Osteocyte (in vitro differentiated cells): ENCODE measurements at regions not wholly inside any gene's neighbourhood (a gene's known extent, or its start where the extent isn't known, plus 50 kb on each side); places are given as distances from the start of the nearest gene placed in this dataset.

Source experiments
- DNase-seq: peaks from one replicate; pipeline ENCODE4 v3.0.0; 2021; ENCODE audit warnings: mixed read lengths; ENCODE audit not compliant: unreplicated experiment; ENCODE audit errors: extremely low spot score
- H3K27ac Mint-ChIP-seq: one replicate; pipeline ENCODE4 v1.8.0; 2021; ENCODE audit warnings: mild to moderate bottlenecking, mixed read lengths; ENCODE audit not compliant: unreplicated experiment
- H3K27me3 Mint-ChIP-seq: one replicate; pipeline ENCODE4 v1.8.0; 2021; ENCODE audit warnings: mixed read lengths; ENCODE audit not compliant: unreplicated experiment
- H3K36me3 Mint-ChIP-seq: one replicate; pipeline ENCODE4 v1.8.0; 2021; ENCODE audit warnings: mixed read lengths; ENCODE audit not compliant: unreplicated experiment
- H3K4me1 Mint-ChIP-seq: one replicate; pipeline ENCODE4 v1.8.0; 2021; ENCODE audit warnings: mixed read lengths; ENCODE audit not compliant: unreplicated experiment
- H3K4me3 Mint-ChIP-seq: one replicate; pipeline ENCODE4 v1.8.0; 2021; ENCODE audit warnings: mild to moderate bottlenecking, moderate library complexity, mixed read lengths; ENCODE audit not compliant: unreplicated experiment
- H3K9me3 Mint-ChIP-seq: one replicate; pipeline ENCODE4 v1.8.0; 2021; ENCODE audit warnings: mixed read lengths; ENCODE audit not compliant: unreplicated experiment
- TF ChIP-seq, protein P1 (sequence below): fragments of 200-600 bp; sonication (generic); IDR thresholded peaks from 2 replicates; pipeline ENCODE4 v1.5.0; 2021; ENCODE audit warnings: antibody characterized with exemption, mild to moderate bottlenecking, moderate library complexity

GRCh38 chr2:120828829-120829632 is 93.4 kb downstream of the GLI2 start:
- H3K36me3 Mint-ChIP-seq, result peaks cover 10% of the 10 kb centered on the region
- TF ChIP-seq, protein P1, sequence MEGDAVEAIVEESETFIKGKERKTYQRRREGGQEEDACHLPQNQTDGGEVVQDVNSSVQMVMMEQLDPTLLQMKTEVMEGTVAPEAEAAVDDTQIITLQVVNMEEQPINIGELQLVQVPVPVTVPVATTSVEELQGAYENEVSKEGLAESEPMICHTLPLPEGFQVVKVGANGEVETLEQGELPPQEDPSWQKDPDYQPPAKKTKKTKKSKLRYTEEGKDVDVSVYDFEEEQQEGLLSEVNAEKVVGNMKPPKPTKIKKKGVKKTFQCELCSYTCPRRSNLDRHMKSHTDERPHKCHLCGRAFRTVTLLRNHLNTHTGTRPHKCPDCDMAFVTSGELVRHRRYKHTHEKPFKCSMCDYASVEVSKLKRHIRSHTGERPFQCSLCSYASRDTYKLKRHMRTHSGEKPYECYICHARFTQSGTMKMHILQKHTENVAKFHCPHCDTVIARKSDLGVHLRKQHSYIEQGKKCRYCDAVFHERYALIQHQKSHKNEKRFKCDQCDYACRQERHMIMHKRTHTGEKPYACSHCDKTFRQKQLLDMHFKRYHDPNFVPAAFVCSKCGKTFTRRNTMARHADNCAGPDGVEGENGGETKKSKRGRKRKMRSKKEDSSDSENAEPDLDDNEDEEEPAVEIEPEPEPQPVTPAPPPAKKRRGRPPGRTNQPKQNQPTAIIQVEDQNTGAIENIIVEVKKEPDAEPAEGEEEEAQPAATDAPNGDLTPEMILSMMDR, result no peak
- peaks cover 21% of the 10 kb centered on the region for H3K4me1 Mint-ChIP-seq
- H3K9me3 Mint-ChIP-seq, result no peaks in the 10 kb centered on the region
- DNase-seq, result no peak
- H3K4me3 Mint-ChIP-seq, result no peak overlapping the region
- H3K27me3 Mint-ChIP-seq, result no peaks in the 10 kb centered on the region
- H3K27ac Mint-ChIP-seq, result peak overlapping the region; percentile 0

DNA sequence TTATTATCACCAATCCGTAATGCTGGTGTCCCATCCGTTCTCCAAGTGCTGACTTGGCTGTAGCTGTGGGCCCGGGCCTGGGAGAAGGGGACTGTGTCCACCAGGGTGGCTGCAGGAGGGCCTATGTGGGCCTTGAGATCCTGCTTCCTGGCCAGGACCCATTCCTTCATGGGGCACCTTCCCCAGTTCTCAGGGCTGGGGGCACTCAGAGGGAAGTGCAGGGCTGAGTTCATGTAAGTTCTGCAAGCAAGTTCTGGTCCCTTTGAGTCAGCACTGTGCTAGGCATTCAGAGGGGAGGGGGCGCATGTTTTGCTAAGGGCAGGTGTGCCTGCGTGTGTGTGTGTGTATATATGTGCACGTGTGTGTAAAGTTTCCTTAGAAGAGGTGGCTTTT is 94.0 kb downstream of the GLI2 start:
- no peak overlapping the region for H3K27ac Mint-ChIP-seq
- no peak for DNase-seq
- H3K9me3 Mint-ChIP-seq, result no peaks in the 10 kb centered on the region
- peaks cover 21% of the 10 kb centered on the region for H3K4me1 Mint-ChIP-seq
- H3K27me3 Mint-ChIP-seq, result no peaks in the 10 kb centered on the region
- no peak overlapping the region for H3K4me3 Mint-ChIP-seq
- H3K36me3 Mint-ChIP-seq, result peaks cover 10% of the 10 kb centered on the region
- TF ChIP-seq, protein P1, result no peak

DNA sequence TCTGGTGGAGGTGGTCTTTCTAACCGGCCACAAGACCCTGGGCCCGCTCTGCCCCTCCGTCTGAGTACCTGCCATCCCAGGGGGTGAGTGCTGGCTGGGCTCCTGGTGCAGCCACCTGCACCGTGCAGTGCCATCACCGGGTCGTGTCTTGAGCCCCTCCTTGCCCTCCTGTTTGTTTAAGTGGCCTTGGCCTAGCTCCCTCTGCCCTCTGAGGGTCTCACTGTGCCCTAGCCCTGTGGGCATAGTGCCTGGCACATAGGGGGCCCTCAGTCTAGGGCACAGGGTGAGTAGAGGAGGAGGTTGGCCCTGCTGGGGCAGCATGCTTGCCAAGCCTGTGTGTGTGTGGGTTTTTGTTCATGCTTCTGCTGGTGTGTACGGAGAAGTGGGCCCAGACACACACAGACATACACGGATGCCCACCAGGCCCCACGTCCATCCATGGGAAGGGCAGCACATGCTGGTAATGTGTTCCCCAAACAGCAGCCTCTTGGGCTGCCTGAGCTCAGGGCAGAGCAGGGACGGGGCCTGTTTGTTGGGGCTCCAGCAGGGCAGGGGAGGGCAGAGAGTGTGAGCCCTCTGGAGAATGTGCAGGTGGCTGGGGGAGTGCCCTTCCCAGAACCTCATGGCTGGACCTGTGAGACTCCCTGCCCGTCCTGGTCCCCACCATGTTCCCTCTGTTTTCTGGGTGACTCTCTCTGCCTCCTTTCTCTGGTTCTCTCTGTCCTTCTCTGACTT is 94.6 kb downstream of the GLI2 start:
- H3K27ac Mint-ChIP-seq, result no peak overlapping the region
- no peaks in the 10 kb centered on the region for H3K9me3 Mint-ChIP-seq
- peaks cover 19% of the 10 kb centered on the region for H3K4me1 Mint-ChIP-seq
- H3K36me3 Mint-ChIP-seq, result peaks cover 10% of the 10 kb centered on the region
- TF ChIP-seq, protein P1, result no peak
- H3K4me3 Mint-ChIP-seq, result no peak overlapping the region
- no peak for DNase-seq
- no peaks in the 10 kb centered on the region for H3K27me3 Mint-ChIP-seq

- no peak for DNase-seq
- H3K36me3 Mint-ChIP-seq, result peaks cover 10% of the 10 kb centered on the region
- H3K27me3 Mint-ChIP-seq, result no peaks in the 10 kb centered on the region
- no peak overlapping the region for H3K27ac Mint-ChIP-seq
- H3K9me3 Mint-ChIP-seq, result no peaks in the 10 kb centered on the region
- no peak overlapping the region for H3K4me3 Mint-ChIP-seq
- TF ChIP-seq, protein P1, result no peak
- peaks cover 12% of the 10 kb centered on the region for H3K4me1 Mint-ChIP-seq
Measured at GRCh38 chr2:120831086-120831485, 95.4 kb downstream of the GLI2 start.

DNA sequence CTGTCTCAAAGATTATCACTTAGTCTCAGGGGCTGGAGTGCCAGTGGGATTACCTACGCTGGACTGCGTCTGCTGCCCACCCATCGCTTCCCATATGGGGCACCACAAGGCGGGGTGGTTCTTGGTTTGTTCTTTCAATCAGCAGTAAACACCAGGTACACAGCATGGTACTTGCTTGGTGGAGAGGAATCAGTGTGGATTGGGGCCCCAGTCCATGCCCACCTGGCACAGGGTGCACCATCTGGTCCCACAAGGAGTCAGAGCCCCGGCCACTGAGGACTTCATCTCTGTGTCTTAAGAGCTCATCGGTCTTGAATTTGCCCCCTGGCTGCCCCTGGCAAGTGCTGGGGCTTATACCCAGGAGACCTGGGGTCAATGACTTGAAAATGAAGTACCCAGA is 96.2 kb downstream of the GLI2 start:
- no peak overlapping the region for H3K4me3 Mint-ChIP-seq
- peaks cover 10% of the 10 kb centered on the region for H3K36me3 Mint-ChIP-seq
- H3K27me3 Mint-ChIP-seq, result no peaks in the 10 kb centered on the region
- TF ChIP-seq, protein P1, result no peak
- no peaks in the 10 kb centered on the region for H3K9me3 Mint-ChIP-seq
- H3K4me1 Mint-ChIP-seq, result peaks cover 10% of the 10 kb centered on the region
- no peak overlapping the region for H3K27ac Mint-ChIP-seq
- no peak for DNase-seq
